H9 (cell line): ENCODE measurements at regions not wholly inside any gene's neighbourhood (a gene's known extent, or its start where the extent isn't known, plus 50 kb on each side); places are given as distances from the start of the nearest gene placed in this dataset.

ENCODE experiments used
- DNase-seq: peaks from one replicate; pipeline ENCODE4 v3.0.0-alpha.2; 2017
- H2AFZ ChIP-seq: one replicate; pipeline ENCODE4 v1.6.1; 2013; ENCODE audit warnings: mild to moderate bottlenecking, low read length, control low read depth, moderate library complexity
- H2AK5ac ChIP-seq: 2 replicates; pipeline ENCODE4 v1.6.1; 2013; ENCODE audit warnings: low read length, control low read depth, mixed read lengths; ENCODE audit not compliant: insufficient read length
- H2BK120ac ChIP-seq: one replicate; pipeline ENCODE4 v1.6.1; 2013; ENCODE audit warnings: low read depth, mild to moderate bottlenecking, low read length, control low read depth, inconsistent platforms; ENCODE audit not compliant: poor library complexity, severe bottlenecking
- H2BK12ac ChIP-seq: 2 replicates; pipeline ENCODE4 v1.6.1; 2013; ENCODE audit warnings: low read length, control low read depth, mixed read lengths, low read depth; ENCODE audit not compliant: insufficient read length
- H2BK15ac ChIP-seq: 2 replicates; pipeline ENCODE4 v1.6.1; 2013; ENCODE audit warnings: low read depth, low read length, control low read depth
- H2BK20ac ChIP-seq: one replicate; pipeline ENCODE4 v1.6.1; 2013; ENCODE audit warnings: low read depth, mild to moderate bottlenecking, low read length, control low read depth, inconsistent platforms; ENCODE audit not compliant: poor library complexity, severe bottlenecking
- H2BK5ac ChIP-seq: 2 replicates; pipeline ENCODE4 v1.6.1; 2013; ENCODE audit warnings: low read length, control low read depth, mixed read lengths; ENCODE audit not compliant: insufficient read length
- H3K14ac ChIP-seq: 2 replicates; pipeline ENCODE4 v1.6.1; 2013; ENCODE audit warnings: low read length, control low read depth; ENCODE audit not compliant: insufficient read depth
- H3K18ac ChIP-seq: 2 replicates; pipeline ENCODE4 v1.6.1; 2013; ENCODE audit warnings: low read depth, mild to moderate bottlenecking, mixed read lengths, low read length, control low read depth; ENCODE audit not compliant: insufficient read length
- H3K23ac ChIP-seq: 2 replicates; pipeline ENCODE4 v1.6.1; 2013; ENCODE audit warnings: low read length, control low read depth, mixed read lengths, low read depth; ENCODE audit not compliant: insufficient read length
- H3K23me2 ChIP-seq: 2 replicates; pipeline ENCODE4 v1.6.1; 2013; ENCODE audit warnings: low read depth, mild to moderate bottlenecking, mixed read lengths, low read length, control low read depth; ENCODE audit not compliant: insufficient read length, poor library complexity, severe bottlenecking
- H3K27ac ChIP-seq: 2 replicates; pipeline ENCODE4 v1.5.1; 2013; ENCODE audit warnings: low read length, control low read depth, mixed read lengths, low read depth; ENCODE audit not compliant: insufficient read length
- H3K27me3 ChIP-seq: 2 replicates; pipeline ENCODE4 v1.6.1; 2013; ENCODE audit warnings: low read length, control low read depth, inconsistent platforms; ENCODE audit not compliant: insufficient read depth
- H3K4ac ChIP-seq: 2 replicates; pipeline ENCODE4 v1.6.1; 2013; ENCODE audit warnings: low read depth, mild to moderate bottlenecking, control low read depth, inconsistent platforms, low read length, moderate library complexity
- H3K4me1 ChIP-seq: 2 replicates; pipeline ENCODE4 v1.6.1; 2013; ENCODE audit warnings: low read length, control low read depth, inconsistent platforms; ENCODE audit not compliant: insufficient read depth
- H3K4me2 ChIP-seq: 2 replicates; pipeline ENCODE4 v1.6.1; 2013; ENCODE audit warnings: low read length, control low read depth, mixed read lengths; ENCODE audit not compliant: insufficient read length, insufficient read depth
- H3K56ac ChIP-seq: 2 replicates; pipeline ENCODE4 v1.6.1; 2013; ENCODE audit warnings: low read depth, mild to moderate bottlenecking, mixed read lengths, low read length, control low read depth; ENCODE audit not compliant: insufficient read length
- H3K79me1 ChIP-seq: 2 replicates; pipeline ENCODE4 v1.6.1; 2013; ENCODE audit warnings: low read depth, mild to moderate bottlenecking, moderate library complexity, low read length, control low read depth, inconsistent platforms; ENCODE audit not compliant: insufficient read depth, poor library complexity, severe bottlenecking
- H3K79me2 ChIP-seq: 2 replicates; pipeline ENCODE4 v1.6.1; 2013; ENCODE audit warnings: low read length, control low read depth, inconsistent platforms; ENCODE audit not compliant: insufficient read depth
- H3K9ac ChIP-seq: 2 replicates; pipeline ENCODE4 v1.6.1; 2013; ENCODE audit warnings: low read length, control low read depth, mixed read lengths; ENCODE audit not compliant: insufficient read length; ENCODE audit errors: extremely low read depth
- H3K9me3 ChIP-seq: one replicate; pipeline ENCODE4 v1.6.1; 2013; ENCODE audit warnings: low read depth, low read length, inconsistent platforms; ENCODE audit not compliant: control insufficient read depth
- H3T11ph ChIP-seq: one replicate; pipeline ENCODE4 v1.6.1; 2013; ENCODE audit warnings: mild to moderate bottlenecking, low read length, control low read depth, inconsistent platforms
- H4K20me1 ChIP-seq: one replicate; pipeline ENCODE4 v1.6.1; 2013; ENCODE audit not compliant: control insufficient read depth, insufficient read length, insufficient read depth
- H4K5ac ChIP-seq: 2 replicates; pipeline ENCODE4 v1.6.1; 2013; ENCODE audit warnings: low read depth, mild to moderate bottlenecking, mixed read lengths, low read length, control low read depth; ENCODE audit not compliant: insufficient read length
- H4K8ac ChIP-seq: replicated peaks from 2 replicates; pipeline ENCODE4 v1.6.1; 2013; ENCODE audit warnings: low read length, control low read depth, mixed read lengths, low read depth; ENCODE audit not compliant: insufficient read length
- H4K91ac ChIP-seq: 2 replicates; pipeline ENCODE4 v1.6.1; 2013; ENCODE audit warnings: low read depth, mild to moderate bottlenecking, moderate library complexity, mixed read lengths, low read length, control low read depth; ENCODE audit not compliant: insufficient read length
- H3K27ac Mint-ChIP-seq, 3 experiments: 2 replicates in 2 of 3; 3 replicates in 1 of 3; pipeline ENCODE4 v1.8.0; 2020 to 2021; ENCODE audit warnings: mixed read lengths in 3 of 3, mild to moderate bottlenecking in 1 of 3, moderate library complexity in 1 of 3
- H3K27me3 Mint-ChIP-seq: 2 replicates; pipeline ENCODE4 v1.8.0; 2021; ENCODE audit warnings: low read depth, mild to moderate bottlenecking, moderate library complexity, mixed read lengths
- H3K36me3 Mint-ChIP-seq, 3 experiments: 2 replicates in 2 of 3; 3 replicates in 1 of 3; pipeline ENCODE4 v1.8.0; 2020 to 2021; ENCODE audit warnings: low read depth in 3 of 3, mixed read lengths in 3 of 3; ENCODE audit not compliant: insufficient read depth in 1 of 3
- H3K4me1 Mint-ChIP-seq, 2 experiments: 2 replicates each; pipeline ENCODE4 v1.8.0; 2020; ENCODE audit warnings: mixed read lengths in 2 of 2
- H3K4me3 Mint-ChIP-seq, 2 experiments: 2 replicates in 1 of 2; 3 replicates in 1 of 2; pipeline ENCODE4 v1.8.0; 2020 to 2021; ENCODE audit warnings: mild to moderate bottlenecking in 2 of 2, mixed read lengths in 2 of 2, moderate library complexity in 1 of 2
- H3K9me3 Mint-ChIP-seq, 2 experiments: 2 replicates in 1 of 2; 3 replicates in 1 of 2; pipeline ENCODE4 v1.8.0; 2020; ENCODE audit warnings: mild to moderate bottlenecking in 2 of 2, mixed read lengths in 2 of 2, moderate library complexity in 1 of 2
- WGBS: extraction: QIAGEN DNeasy Blood & Tissue Kit; methylation state at CpG from one replicate; pipeline ENCODE4 v1.1.7; 2013; ENCODE audit warnings: missing lambda C conversion rate, low lambda C conversion rate, mixed read lengths; ENCODE audit not compliant: insufficient read length; ENCODE audit errors: extremely low coverage; 5-methylcytosine and 5-hydroxymethylcytosine counted together
- TF ChIP-seq, protein P1 (sequence below): fragments of 200-600 bp; sonication (generic); conservative IDR thresholded peaks from 3 replicates; pipeline ENCODE4 v1.8.0; 2021; ENCODE audit warnings: antibody characterized with exemption, mild to moderate bottlenecking

DNA sequence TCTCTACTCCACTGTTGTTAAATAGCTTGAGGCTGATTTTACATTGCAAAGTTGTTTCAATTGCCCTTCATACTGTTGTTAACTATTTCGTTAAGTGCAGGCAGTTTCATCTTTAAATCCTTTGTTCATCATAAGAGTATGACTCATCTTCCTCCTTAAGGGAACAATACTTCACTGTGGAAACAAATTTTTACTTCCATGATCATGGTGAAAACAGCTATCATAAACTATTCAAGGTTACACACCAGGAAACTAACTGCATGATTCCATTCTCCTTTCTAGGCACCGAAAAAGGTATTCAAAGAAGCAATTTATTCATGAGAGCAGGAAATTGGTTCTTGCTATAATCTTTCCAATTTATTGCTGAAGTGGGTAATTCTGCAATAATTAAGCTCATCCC is 593.2 kb downstream of the LRRIQ3 start:
- H3K23me2 ChIP-seq = no peaks in the 10 kb centered on the region

More for the DNA sequence above, 593.2 kb downstream of the LRRIQ3 start:
- no peak overlapping the region for H3T11ph ChIP-seq
- WGBS = no CpG with 5 or more reads among the region's 2 CpGs
- H2BK12ac ChIP-seq = no peak overlapping the region
- no peak for DNase-seq
- H3K27me3 ChIP-seq = no peaks in the 10 kb centered on the region
- H2BK20ac ChIP-seq = no peak overlapping the region
- H3K4me2 ChIP-seq = no peak overlapping the region
- Mint-ChIP-seq H3K4me3 (no peak overlapping the region), H3K9me3 (peaks cover 6 to 9% of the 10 kb centered on the region in 2 experiments; a peak in 4 of 5 replicates), H3K36me3 (peaks cover 0 to 9% (median 4%) of the 10 kb centered on the region in 3 experiments; a peak in 4 of 7 replicates), H3K27me3 (no peaks in the 10 kb centered on the region), H3K27ac (no peak overlapping the region; a peak in 1 of 7 replicates), H3K4me1 (peaks cover 3 to 10% of the 10 kb centered on the region in 2 experiments; a peak in 2 of 4 replicates)
- H3K27ac ChIP-seq = no peak overlapping the region
- H3K4me1 ChIP-seq = no peaks in the 10 kb centered on the region
- H4K20me1 ChIP-seq = no peaks in the 10 kb centered on the region
- H3K79me2 ChIP-seq = no peaks in the 10 kb centered on the region
- H3K18ac ChIP-seq = no peak overlapping the region
- no peak overlapping the region for H2BK5ac ChIP-seq
- H4K5ac ChIP-seq = no peak overlapping the region
- H3K56ac ChIP-seq = no peak overlapping the region
- H3K79me1 ChIP-seq = no peaks in the 10 kb centered on the region
- no peak overlapping the region for H3K4ac ChIP-seq
- H2AFZ ChIP-seq = no peak overlapping the region
- H4K91ac ChIP-seq = no peak overlapping the region
- no peak overlapping the region for H2AK5ac ChIP-seq
- no peak overlapping the region for H3K23ac ChIP-seq
- H4K8ac ChIP-seq = no peak overlapping the region
- no peak overlapping the region for H3K9ac ChIP-seq
- H3K9me3 ChIP-seq = no peaks in the 10 kb centered on the region
- no peak overlapping the region for H2BK120ac ChIP-seq
- no peak overlapping the region for H2BK15ac ChIP-seq
- no peak overlapping the region for H3K14ac ChIP-seq
- TF ChIP-seq, protein P1, sequence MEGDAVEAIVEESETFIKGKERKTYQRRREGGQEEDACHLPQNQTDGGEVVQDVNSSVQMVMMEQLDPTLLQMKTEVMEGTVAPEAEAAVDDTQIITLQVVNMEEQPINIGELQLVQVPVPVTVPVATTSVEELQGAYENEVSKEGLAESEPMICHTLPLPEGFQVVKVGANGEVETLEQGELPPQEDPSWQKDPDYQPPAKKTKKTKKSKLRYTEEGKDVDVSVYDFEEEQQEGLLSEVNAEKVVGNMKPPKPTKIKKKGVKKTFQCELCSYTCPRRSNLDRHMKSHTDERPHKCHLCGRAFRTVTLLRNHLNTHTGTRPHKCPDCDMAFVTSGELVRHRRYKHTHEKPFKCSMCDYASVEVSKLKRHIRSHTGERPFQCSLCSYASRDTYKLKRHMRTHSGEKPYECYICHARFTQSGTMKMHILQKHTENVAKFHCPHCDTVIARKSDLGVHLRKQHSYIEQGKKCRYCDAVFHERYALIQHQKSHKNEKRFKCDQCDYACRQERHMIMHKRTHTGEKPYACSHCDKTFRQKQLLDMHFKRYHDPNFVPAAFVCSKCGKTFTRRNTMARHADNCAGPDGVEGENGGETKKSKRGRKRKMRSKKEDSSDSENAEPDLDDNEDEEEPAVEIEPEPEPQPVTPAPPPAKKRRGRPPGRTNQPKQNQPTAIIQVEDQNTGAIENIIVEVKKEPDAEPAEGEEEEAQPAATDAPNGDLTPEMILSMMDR = no peak
